OCI-LY7 (cell line): ENCODE measurements at regions not wholly inside any gene's neighbourhood (a gene's known extent, or its start where the extent isn't known, plus 50 kb on each side); places are given as distances from the start of the nearest gene placed in this dataset.

Experiments used
- EZH2phosphoT487 ChIP-seq: fragments of 200-600 bp; sonication (generic); IDR thresholded peaks from 2 replicates; pipeline ENCODE4 v1.6.1; 2018; ENCODE audit warnings: low read depth, borderline replicate concordance, mild to moderate bottlenecking, mixed run types, antibody characterized with exemption, low read length, moderate library complexity, mixed read lengths
- TF ChIP-seq, protein P1 (sequence below): fragments of 200-600 bp; sonication (generic); conservative IDR thresholded peaks from 2 replicates; pipeline ENCODE4 v1.5.1; 2014; ENCODE audit warnings: mild to moderate bottlenecking, antibody characterized with exemption, low read length, moderate library complexity, mixed read lengths

- TF ChIP-seq, protein P1, sequence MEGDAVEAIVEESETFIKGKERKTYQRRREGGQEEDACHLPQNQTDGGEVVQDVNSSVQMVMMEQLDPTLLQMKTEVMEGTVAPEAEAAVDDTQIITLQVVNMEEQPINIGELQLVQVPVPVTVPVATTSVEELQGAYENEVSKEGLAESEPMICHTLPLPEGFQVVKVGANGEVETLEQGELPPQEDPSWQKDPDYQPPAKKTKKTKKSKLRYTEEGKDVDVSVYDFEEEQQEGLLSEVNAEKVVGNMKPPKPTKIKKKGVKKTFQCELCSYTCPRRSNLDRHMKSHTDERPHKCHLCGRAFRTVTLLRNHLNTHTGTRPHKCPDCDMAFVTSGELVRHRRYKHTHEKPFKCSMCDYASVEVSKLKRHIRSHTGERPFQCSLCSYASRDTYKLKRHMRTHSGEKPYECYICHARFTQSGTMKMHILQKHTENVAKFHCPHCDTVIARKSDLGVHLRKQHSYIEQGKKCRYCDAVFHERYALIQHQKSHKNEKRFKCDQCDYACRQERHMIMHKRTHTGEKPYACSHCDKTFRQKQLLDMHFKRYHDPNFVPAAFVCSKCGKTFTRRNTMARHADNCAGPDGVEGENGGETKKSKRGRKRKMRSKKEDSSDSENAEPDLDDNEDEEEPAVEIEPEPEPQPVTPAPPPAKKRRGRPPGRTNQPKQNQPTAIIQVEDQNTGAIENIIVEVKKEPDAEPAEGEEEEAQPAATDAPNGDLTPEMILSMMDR = no peak
- TF ChIP-seq EZH2phosphoT487 = no peak
These were observed 176.0 kb downstream of the OLFM1 start for GRCh38 chr9:135263511-135263910.
